ENCODE measurements at regions not wholly inside any gene's neighbourhood (a gene's known extent, or its start where the extent isn't known, plus 50 kb on each side); places are given as distances from the start of the nearest gene placed in this dataset.

- TF ChIP-seq BHLHE40 (IDR thresholded peaks at IDR 0.05; ENCODE audit: borderline replicate concordance) (no peak), TARDBP (IDR thresholded peaks at IDR 0.05) (no peak), FOXM1 (IDR thresholded peaks at IDR 0.05; ENCODE audit: borderline replicate concordance) (no peak), HDGF (IDR thresholded peaks at IDR 0.05; ENCODE audit: borderline replicate concordance) (no peak)
- ChIA-PET CTCF (no interaction called here), POLR2A (no interaction called here)
- DNase-seq (ENCODE audit: extremely low spot score), result no peak
Observed at GRCh38 chr15:87498560-87498959, 758.0 kb downstream of the NTRK3 start.

- POLR2A ChIA-PET, result no interaction called here
Observed at GRCh38 chr15:87496795-87497194, 759.7 kb downstream of the NTRK3 start.

DNA sequence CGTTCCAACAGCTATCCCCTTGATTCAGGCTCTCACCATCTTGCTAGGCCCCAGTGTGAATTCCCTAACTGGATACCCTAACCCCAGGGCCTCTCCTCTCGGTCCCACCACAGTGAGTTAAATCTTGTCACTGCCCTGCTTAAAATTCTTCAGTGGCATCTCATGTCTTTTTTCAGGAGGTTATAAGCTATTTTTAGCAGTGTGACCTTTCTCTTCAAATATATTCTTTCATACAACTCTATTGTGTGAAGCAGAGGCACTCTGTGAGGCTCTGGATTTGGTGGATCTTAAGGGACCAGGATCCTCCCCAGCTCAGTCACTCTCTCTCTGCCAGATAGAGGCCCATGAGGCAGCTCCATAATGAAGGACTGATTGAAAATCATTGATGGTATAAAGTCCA, 760.4 kb downstream of the NTRK3 start:
- CTCF ChIA-PET, result no interaction called here
- POLR2A ChIA-PET, result no interaction called here
- DNase-seq (ENCODE audit: extremely low spot score), result no peak
- TF ChIP-seq FOXM1 (IDR thresholded peaks at IDR 0.05; ENCODE audit: borderline replicate concordance) (no peak), LEF1 (IDR thresholded peaks at IDR 0.05; ENCODE audit: borderline replicate concordance) (no peak), CTBP1 (IDR thresholded peaks at IDR 0.05; ENCODE audit: borderline replicate concordance) (no peak), ELF4 (IDR thresholded peaks at IDR 0.05) (no peak), SUZ12 (IDR thresholded peaks at IDR 0.05) (no peak), HDGF (IDR thresholded peaks at IDR 0.05; ENCODE audit: borderline replicate concordance) (no peak), PKNOX1 (IDR thresholded peaks at IDR 0.05) (no peak), ARNT (IDR thresholded peaks at IDR 0.05) (no peak), FOXK2 (IDR thresholded peaks at IDR 0.05) (no peak), L3MBTL2 (conservative IDR thresholded peaks at IDR 0.05) (no peak), ZNF384 (IDR thresholded peaks at IDR 0.05) (no peak), TARDBP (IDR thresholded peaks at IDR 0.05) (no peak), FOXA1 (IDR thresholded peaks at IDR 0.05) (no peak), NFRKB (IDR thresholded peaks at IDR 0.05) (no peak), SP1 (IDR thresholded peaks at IDR 0.05) (no peak)

More at GRCh38 chr15:87496795-87497194, 759.7 kb downstream of the NTRK3 start:
- CTCF ChIA-PET, result no interaction called here
- no peak for DNase-seq (ENCODE audit: extremely low spot score)
- TF ChIP-seq BHLHE40 (IDR thresholded peaks at IDR 0.05; ENCODE audit: borderline replicate concordance), result no peak
- no peak for TF ChIP-seq FOXK2 (IDR thresholded peaks at IDR 0.05)
- no peak for TF ChIP-seq TARDBP (IDR thresholded peaks at IDR 0.05)
- TF ChIP-seq LEF1 (IDR thresholded peaks at IDR 0.05; ENCODE audit: borderline replicate concordance), result no peak
- no peak for TF ChIP-seq FOXA1 (IDR thresholded peaks at IDR 0.05)
- TF ChIP-seq PKNOX1 (IDR thresholded peaks at IDR 0.05), result no peak
- TF ChIP-seq SP1 (IDR thresholded peaks at IDR 0.05), result no peak
- TF ChIP-seq NFRKB (IDR thresholded peaks at IDR 0.05), result no peak
- TF ChIP-seq SUZ12 (IDR thresholded peaks at IDR 0.05), result no peak
- no peak for TF ChIP-seq ARNT (IDR thresholded peaks at IDR 0.05)
- TF ChIP-seq FOXM1 (IDR thresholded peaks at IDR 0.05; ENCODE audit: borderline replicate concordance), result no peak
- no peak for TF ChIP-seq ZNF384 (IDR thresholded peaks at IDR 0.05)
- TF ChIP-seq ELF4 (IDR thresholded peaks at IDR 0.05), result no peak
- no peak for TF ChIP-seq CTBP1 (IDR thresholded peaks at IDR 0.05; ENCODE audit: borderline replicate concordance)
- no peak for TF ChIP-seq L3MBTL2 (conservative IDR thresholded peaks at IDR 0.05)
- TF ChIP-seq HDGF (IDR thresholded peaks at IDR 0.05; ENCODE audit: borderline replicate concordance), result no peak

DNA sequence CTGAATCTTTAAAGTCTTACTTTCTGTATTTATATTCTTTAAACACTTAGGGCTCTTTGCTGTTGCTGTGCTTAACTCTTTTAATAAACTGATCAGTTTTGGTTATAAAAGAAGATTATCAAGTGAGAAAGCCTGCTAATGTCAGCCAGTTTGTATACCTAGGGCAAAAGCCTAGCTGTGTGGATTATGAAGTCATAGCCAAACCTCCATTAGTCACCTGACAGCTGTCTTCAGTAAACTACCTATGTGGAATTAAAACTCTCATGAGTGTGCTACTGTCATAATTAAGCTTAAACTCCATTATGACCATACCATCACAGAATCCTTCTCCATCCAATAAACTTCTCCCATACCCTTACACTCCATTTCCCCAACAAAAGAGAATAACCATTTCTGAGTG, 762.7 kb downstream of the NTRK3 start:
- TF ChIP-seq PKNOX1 (IDR thresholded peaks at IDR 0.05) (no peak), ZNF384 (IDR thresholded peaks at IDR 0.05) (no peak), NFRKB (IDR thresholded peaks at IDR 0.05) (no peak), ELF4 (IDR thresholded peaks at IDR 0.05) (no peak), SP1 (IDR thresholded peaks at IDR 0.05) (no peak), FOXK2 (IDR thresholded peaks at IDR 0.05) (no peak), SUZ12 (IDR thresholded peaks at IDR 0.05) (no peak), FOXM1 (IDR thresholded peaks at IDR 0.05; ENCODE audit: borderline replicate concordance) (no peak), L3MBTL2 (conservative IDR thresholded peaks at IDR 0.05) (no peak), TARDBP (IDR thresholded peaks at IDR 0.05) (no peak), LEF1 (IDR thresholded peaks at IDR 0.05; ENCODE audit: borderline replicate concordance) (no peak), HDGF (IDR thresholded peaks at IDR 0.05; ENCODE audit: borderline replicate concordance) (no peak), BHLHE40 (IDR thresholded peaks at IDR 0.05; ENCODE audit: borderline replicate concordance) (no peak), FOXA1 (IDR thresholded peaks at IDR 0.05) (no peak), CTBP1 (IDR thresholded peaks at IDR 0.05; ENCODE audit: borderline replicate concordance) (no peak), ARNT (IDR thresholded peaks at IDR 0.05) (no peak)
- ChIA-PET CTCF (no interaction called here), POLR2A (no interaction called here)
- no peak for DNase-seq (ENCODE audit: extremely low spot score)

- ChIA-PET POLR2A (no interaction called here), CTCF (no interaction called here)
- no peak for DNase-seq (ENCODE audit: extremely low spot score)
- TF ChIP-seq BHLHE40 (IDR thresholded peaks at IDR 0.05; ENCODE audit: borderline replicate concordance) (no peak), NFRKB (IDR thresholded peaks at IDR 0.05) (no peak), SUZ12 (IDR thresholded peaks at IDR 0.05) (no peak), SP1 (IDR thresholded peaks at IDR 0.05) (no peak), FOXA1 (IDR thresholded peaks at IDR 0.05) (no peak), FOXK2 (IDR thresholded peaks at IDR 0.05) (no peak), FOXM1 (IDR thresholded peaks at IDR 0.05; ENCODE audit: borderline replicate concordance) (no peak), ZNF384 (IDR thresholded peaks at IDR 0.05) (no peak), ELF4 (IDR thresholded peaks at IDR 0.05) (no peak), CTBP1 (IDR thresholded peaks at IDR 0.05; ENCODE audit: borderline replicate concordance) (no peak), L3MBTL2 (conservative IDR thresholded peaks at IDR 0.05) (no peak), HDGF (IDR thresholded peaks at IDR 0.05; ENCODE audit: borderline replicate concordance) (no peak), PKNOX1 (IDR thresholded peaks at IDR 0.05) (no peak), ARNT (IDR thresholded peaks at IDR 0.05) (no peak), LEF1 (IDR thresholded peaks at IDR 0.05; ENCODE audit: borderline replicate concordance) (no peak)
Observed at GRCh38 chr15:87492321-87492720, 764.2 kb downstream of the NTRK3 start.
